ENCODE measurements at regions not wholly inside any gene's neighbourhood (a gene's known extent, or its start where the extent isn't known, plus 50 kb on each side); places are given as distances from the start of the nearest gene placed in this dataset.
"Not testable (repeated sequence)": the region's sequence is repeated elsewhere in the genome, so short reads cannot be mapped to it uniquely, and the experiment has no call there.

DNA sequence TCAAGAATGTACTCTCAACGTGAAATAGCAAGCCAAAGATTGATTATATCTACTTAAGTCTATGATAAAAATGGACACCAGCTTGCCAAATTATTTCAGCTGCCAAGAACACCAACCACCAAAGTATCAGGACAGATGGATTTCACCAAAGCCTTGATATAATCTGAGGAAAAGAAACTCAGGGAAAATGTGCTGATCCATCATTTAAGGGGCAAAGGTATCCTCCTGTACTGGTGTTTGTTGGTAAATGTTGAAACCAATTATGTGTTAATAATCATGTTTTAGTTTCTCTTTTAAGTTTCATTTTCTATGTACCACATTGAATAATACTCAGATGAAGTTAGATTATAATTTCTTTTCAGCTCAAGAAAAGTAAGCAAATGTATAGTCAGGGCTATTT, 1284.3 kb upstream of the TMEM132C start:
- Histone ChIP-seq H3K36me3 (replicated peaks) (no peaks in the 10 kb centered on the region), H3K27ac (no peak overlapping the region), H3K27me3 (replicated peaks) (no peaks in the 10 kb centered on the region), H3K4me3 (ENCODE audit: low read depth, low read length) (no peak overlapping the region)
- no peak for DNase-seq
- TF ChIP-seq CTCF (IDR thresholded peaks at IDR 0.05; ENCODE audit: low read depth, low read length, missing control alignments): no peak
- in situ Hi-C loops (cut with HindIII; ENCODE audit: low pct_ligation_motif_present, low sequenced_read_pairs): no loop called here

DNA sequence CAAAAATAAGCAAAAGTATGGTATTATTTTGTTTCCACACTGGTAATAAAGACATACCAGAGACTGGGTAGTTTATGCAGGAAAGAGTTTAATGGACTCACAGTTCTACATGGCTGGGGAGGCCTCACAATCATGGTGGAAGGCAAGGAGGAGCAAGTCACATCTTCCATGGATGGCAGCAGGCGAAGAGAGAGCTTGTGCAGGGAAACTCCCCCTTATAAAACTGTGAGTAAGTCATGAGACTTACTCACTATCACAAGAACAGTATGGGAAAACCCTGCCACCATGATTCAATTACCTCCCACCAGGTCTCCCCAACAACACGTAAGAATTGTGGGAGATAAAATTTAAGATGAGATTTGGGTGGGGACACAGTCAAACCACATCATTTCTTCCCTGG, 1283.2 kb upstream of the TMEM132C start:
- H3K36me3 ChIP-seq (replicated peaks); H3K27me3 ChIP-seq (replicated peaks); H3K4me3 ChIP-seq (ENCODE audit: low read depth, low read length); DNase-seq; in situ Hi-C loops (cut with HindIII; ENCODE audit: low pct_ligation_motif_present, low sequenced_read_pairs); H3K27ac ChIP-seq: not testable (repeated sequence)

- H3K27ac ChIP-seq; H3K36me3 ChIP-seq (replicated peaks); H3K4me3 ChIP-seq (ENCODE audit: low read depth, low read length); H3K27me3 ChIP-seq (replicated peaks); in situ Hi-C loops (cut with HindIII; ENCODE audit: low pct_ligation_motif_present, low sequenced_read_pairs); DNase-seq: not testable (repeated sequence)
Observed at GRCh38 chr12:126985663-126986062, 1281.3 kb upstream of the TMEM132C start.

DNA sequence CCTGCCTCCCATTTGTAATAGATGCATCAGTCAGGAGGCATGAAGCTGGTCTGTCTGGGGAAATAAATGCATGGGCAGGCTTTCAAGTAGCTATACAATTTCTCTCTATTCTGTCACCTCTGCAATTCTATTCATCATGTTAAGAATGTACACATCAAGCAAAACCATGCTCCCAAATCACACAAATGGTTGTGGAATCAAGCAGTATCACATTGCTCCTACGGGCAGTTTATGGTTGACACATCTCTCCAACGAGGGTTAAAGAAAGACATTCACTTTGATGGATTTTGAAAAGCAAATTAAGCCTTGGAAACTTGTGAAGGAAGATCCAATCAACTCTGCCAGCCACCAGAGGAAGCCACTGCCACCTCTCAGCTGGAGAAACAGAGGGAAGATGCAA, 1277.4 kb upstream of the TMEM132C start:
- Histone ChIP-seq H3K4me3 (ENCODE audit: low read depth, low read length) (no peak overlapping the region), H3K27me3 (replicated peaks) (no peaks in the 10 kb centered on the region), H3K36me3 (replicated peaks) (no peaks in the 10 kb centered on the region), H3K27ac (no peak overlapping the region)
- no peak for TF ChIP-seq CTCF (IDR thresholded peaks at IDR 0.05; ENCODE audit: low read depth, low read length, missing control alignments)
- in situ Hi-C loops (cut with HindIII; ENCODE audit: low pct_ligation_motif_present, low sequenced_read_pairs): no loop called here
- no peak for DNase-seq

- no peak for DNase-seq
- Histone ChIP-seq H3K4me3 (ENCODE audit: low read depth, low read length) (no peak overlapping the region), H3K27me3 (replicated peaks) (no peaks in the 10 kb centered on the region), H3K27ac (no peak overlapping the region), H3K36me3 (replicated peaks) (no peaks in the 10 kb centered on the region)
- in situ Hi-C loops (cut with HindIII; ENCODE audit: low pct_ligation_motif_present, low sequenced_read_pairs): no loop called here
- no peak for TF ChIP-seq CTCF (IDR thresholded peaks at IDR 0.05; ENCODE audit: low read depth, low read length, missing control alignments)
Observed at GRCh38 chr12:126993898-126994297, 1273.1 kb upstream of the TMEM132C start.

DNA sequence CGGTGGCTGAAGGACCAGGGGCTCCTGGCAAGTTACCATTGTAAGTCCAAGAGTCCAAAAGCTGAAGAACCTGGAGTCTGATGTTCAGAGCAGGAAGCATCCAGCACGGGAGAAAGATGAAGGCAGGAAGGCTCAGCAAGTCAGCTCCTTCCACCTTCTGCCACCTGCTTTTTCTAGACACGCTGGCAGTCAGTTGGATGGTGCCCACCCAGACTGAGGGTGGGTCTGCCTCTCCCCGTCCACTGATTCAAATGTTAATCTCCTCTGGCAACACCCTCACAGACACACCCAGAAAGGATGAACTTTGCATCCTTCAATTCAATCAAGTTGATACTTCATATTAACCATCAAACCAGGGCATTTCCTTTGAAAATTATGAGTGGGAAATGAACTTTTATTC, 1272.4 kb upstream of the TMEM132C start:
- TF ChIP-seq CTCF (IDR thresholded peaks at IDR 0.05; ENCODE audit: low read depth, low read length, missing control alignments): no peak
- H3K4me3 ChIP-seq (ENCODE audit: low read depth, low read length): no peak overlapping the region
- no peak for DNase-seq
- no peaks in the 10 kb centered on the region for H3K27me3 ChIP-seq (replicated peaks)
- in situ Hi-C loops (cut with HindIII; ENCODE audit: low pct_ligation_motif_present, low sequenced_read_pairs): no loop called here
- H3K27ac ChIP-seq: no peak overlapping the region
- no peaks in the 10 kb centered on the region for H3K36me3 ChIP-seq (replicated peaks)

- in situ Hi-C loops (cut with HindIII; ENCODE audit: low pct_ligation_motif_present, low sequenced_read_pairs): no loop called here
- no peak for DNase-seq
- TF ChIP-seq CTCF (IDR thresholded peaks at IDR 0.05; ENCODE audit: low read depth, low read length, missing control alignments): no peak
- Histone ChIP-seq H3K27ac (no peak overlapping the region), H3K4me3 (ENCODE audit: low read depth, low read length) (no peak overlapping the region), H3K27me3 (replicated peaks) (no peaks in the 10 kb centered on the region), H3K36me3 (replicated peaks) (no peaks in the 10 kb centered on the region)
Observed at GRCh38 chr12:126998031-126998430, 1268.9 kb upstream of the TMEM132C start.
